GM19372 (cell line): ENCODE measurements at regions not wholly inside any gene's neighbourhood (a gene's known extent, or its start where the extent isn't known, plus 50 kb on each side); places are given as distances from the start of the nearest gene placed in this dataset.

Experiments used
- ATAC-seq: cut with Tn5 transposase; IDR thresholded peaks from one replicate; pipeline ENCODE4 v1.9.1; 2021; ENCODE audit warnings: mild to moderate bottlenecking, low read depth, moderate library complexity; ENCODE audit not compliant: unreplicated experiment

DNA sequence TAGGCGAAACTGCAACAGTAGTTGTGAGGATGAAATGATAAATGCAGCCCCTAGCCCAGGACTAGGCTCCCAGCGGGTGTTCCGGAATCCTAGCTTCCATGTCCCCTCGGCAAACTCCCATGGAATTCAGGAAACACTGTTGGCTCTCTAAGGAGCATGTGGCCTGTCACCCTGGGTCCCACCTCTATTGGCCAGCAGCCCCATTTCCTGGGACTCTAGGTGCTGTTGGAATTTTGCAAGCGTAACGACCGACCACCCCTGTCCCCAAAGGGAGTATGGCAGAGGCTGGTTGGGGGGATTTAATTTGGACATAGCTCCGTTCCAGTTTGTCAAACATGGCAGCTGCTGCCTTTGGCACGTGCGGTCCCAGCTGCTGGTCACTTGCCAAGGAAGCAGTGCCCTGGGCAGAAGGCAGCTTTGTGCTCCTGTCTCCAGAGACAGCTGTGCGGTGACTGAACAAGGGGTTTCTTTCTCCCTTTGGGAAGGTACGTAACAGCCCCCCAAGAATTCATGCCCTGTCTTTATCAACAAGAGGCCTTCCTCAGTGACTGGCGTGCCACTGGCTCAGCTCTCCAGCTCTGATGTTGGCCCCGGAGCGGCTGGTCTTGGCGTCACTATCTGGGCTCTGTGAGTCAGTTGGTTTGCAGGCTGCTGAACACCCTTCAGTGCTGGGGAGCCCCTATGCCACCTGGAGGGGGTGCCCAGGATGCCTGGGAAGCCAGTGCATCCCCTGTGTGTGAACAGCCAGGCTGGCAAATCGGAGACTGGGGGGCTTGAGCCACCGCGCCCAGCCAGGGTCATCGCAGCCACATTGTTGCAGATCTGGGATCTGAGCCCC, 235.2 kb upstream of the TNRC6C start:
- ATAC-seq, result no peak

DNA sequence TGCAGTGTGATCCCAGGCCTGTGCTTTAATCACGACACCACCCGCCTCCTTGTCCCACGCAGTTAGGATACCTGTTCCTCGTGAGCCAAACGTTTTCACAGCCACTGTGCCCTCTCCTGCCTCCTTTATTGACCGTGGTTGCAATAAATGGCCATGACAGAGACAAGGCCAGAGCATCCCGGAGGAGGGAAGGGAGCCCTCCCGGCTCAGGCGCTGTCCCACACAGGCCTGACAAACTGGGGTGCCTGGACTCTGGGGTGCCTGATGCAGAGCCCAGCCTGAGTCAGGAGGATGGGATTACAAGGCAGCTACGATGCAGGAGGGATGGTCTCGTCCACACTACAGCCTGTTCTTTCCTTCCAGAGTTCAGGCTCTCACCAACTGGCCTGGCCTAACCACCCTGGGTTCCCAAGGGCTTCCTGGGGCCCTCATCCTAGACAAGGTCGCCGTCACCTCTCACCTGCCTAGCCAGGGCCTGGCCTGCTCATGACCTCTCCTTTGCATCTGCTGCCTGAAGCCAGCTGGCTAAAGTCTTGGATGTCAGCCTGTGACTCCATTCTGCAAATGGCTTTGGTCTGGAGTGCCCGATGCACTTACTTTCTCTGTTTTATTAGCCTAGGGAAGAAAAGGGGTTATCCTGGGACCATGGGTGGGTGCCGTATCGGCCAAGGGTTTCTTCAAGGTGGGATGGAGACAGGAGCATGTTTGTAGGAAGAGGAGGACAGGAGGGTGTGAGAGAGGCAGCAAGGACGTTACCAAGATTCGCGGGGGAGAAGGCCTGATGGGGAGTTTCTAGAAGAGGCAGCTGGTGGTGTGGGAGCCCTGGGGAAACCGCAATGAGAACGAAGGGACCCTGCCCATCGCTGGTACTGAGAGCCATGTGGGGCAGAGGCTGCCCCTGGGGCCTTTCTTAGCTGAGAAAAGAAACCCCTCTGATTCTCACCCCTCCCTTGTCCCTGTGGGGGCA, 234.3 kb upstream of the TNRC6C start:
- no peak for ATAC-seq

DNA sequence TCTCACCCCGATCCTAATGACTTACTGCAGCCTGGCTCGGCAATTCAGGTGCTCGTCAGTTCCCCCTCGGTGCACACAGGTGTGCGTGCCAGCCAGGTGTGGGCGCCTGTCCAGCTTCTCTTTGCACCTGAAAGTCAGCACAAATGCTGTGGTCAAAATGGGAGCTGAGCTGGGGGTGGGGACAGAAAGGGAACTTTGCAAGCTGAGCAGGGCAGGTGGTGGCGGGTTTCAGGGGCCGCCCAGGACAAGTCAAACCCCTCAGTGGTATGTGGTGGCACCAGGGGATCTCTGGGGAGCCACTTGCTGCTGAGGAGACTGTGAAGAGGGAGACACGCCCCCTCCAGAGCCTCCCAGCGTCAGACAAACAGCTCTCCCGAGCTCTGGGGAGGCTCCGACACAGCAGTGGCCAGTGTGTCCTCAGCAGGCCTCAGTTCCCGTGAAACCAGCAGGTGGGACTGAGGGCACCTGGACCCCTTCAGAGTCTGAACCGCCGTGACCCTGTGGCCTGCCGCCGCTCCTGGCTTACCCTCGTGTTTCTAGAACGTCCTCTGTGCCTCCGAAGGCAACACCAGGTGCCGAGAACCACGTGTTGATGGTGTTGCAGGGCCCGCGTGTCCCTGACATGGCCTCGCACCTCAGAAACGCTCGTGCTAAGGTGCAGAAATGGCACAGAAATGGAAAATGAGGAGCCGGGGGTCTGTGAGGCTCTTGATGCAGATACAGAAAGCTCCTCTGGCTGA, 233.5 kb upstream of the TNRC6C start:
- no peak for ATAC-seq

DNA sequence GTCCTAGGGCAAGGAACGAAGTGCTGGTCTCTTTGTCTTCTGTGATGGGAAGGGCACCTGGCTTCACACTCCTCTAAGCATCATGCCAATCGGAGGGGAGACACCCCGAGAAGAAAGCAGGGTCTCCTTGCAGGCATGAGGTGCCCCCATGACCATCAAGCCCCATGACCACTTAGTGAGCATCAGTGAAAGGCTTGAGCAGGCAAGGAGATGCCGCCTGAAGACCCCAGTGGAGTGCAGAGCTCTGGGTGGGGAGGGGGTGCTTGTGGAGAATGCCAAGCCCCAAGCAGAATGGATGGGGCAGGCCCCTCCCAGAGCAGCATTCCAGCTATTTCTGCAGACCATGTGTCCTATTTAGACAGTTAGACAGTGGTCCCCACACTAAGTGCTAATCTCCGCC, 232.7 kb upstream of the TNRC6C start:
- no peak for ATAC-seq

DNA sequence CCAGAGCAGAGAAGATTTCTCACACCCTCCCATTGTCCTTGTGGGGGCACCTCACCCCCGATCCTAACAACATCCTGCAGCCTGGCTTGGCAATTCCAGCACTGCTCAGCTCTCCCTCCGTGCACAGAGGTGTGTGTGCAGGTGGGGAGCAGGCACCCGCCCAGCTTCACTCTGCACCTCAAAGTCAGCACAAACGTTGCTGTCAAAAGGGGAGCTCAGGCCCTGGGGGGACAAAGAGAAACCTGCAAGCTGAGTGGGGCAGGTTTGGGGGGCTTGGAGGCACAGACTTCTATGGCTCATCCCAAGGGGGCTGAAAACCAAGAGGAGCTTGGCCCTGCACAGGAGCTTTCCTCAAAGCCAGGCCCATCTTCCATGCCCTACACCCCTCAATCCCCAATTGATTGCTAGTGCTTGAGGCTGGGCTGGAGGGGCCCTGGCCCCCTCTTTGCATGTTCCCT, 231.9 kb upstream of the TNRC6C start:
- ATAC-seq, result no peak

DNA sequence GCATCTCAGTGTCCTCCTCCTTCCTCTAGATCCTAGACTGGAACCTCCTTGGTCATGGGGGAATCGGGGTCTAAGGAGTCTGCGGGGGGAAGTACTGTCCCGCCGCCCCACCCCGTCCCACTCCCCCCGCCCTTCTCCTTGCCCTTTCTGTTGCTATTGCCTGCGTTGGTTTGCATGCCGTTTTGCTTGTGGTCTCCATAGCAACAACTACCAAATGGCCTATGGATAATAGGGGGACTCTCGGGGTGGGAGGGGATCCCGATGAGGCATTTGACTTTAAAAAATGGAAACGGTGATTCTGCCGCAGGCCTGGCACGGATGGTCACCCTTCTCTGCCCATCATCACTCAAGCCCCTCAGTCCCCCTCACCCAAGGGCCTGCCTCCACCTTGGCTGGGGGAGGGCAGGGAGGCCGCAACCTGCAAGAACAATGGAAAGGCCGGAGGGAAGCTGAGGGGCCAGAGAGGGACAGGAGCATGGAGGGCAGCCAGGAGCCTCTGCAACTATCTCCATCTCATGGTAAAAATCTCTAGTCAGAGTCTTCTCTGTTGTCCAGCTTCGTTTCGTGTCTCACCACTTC, 231.4 kb upstream of the TNRC6C start:
- no peak for ATAC-seq

DNA sequence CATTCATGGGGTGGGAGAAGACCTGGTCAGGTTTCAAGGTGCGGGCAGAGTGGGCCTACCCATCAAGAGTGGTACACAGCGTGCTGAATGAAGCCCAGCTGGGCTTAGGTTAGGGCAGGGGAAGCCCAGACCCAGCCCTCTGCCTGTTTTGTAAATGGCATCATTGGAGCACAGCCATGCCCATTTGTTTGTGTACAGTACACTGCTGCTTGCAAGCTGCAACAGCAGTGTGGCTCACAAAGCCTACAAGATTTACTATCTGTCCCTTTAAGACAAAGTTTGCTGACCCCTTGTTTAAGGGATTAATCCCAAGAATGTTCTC, 230.1 kb upstream of the TNRC6C start:
- no peak for ATAC-seq

DNA sequence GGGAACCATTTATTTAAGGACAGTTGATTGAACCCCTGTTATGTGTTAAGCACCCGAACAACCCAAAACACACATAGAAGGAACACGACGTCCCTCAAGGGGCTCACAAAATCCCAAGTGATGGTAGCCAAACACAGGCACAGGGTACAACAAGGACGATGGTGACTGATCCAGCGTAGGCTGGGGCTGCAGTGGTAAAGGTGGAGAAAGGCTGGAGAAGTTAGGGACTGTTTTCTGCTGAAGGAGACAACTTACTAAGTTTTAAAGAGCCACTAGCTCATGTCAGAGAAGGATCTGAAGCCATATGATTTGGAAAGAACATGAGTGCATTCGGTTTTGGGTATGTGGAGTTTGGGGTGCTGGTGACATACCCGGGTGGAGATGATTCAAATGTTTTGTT, 229.6 kb upstream of the TNRC6C start:
- ATAC-seq, result no peak

DNA sequence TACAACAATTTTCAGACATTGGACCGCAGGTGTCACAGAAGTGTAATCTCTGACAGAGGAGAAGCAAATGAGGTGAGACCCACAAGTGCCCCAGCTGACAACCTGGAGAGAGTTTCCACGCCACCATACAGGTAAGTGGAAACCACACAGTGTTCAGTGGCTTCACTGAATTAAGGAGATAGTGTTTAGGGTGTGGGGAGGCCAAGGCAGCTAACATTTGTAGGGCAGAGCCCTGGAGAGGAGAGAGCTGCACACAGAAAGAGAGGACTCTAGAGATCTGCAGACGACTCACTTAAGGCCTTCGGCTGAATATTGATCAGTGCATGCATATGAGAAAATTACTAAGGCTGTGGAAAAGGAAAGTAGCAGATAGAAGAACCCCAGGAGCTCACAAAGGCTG, 228.9 kb upstream of the TNRC6C start:
- ATAC-seq, result no peak

DNA sequence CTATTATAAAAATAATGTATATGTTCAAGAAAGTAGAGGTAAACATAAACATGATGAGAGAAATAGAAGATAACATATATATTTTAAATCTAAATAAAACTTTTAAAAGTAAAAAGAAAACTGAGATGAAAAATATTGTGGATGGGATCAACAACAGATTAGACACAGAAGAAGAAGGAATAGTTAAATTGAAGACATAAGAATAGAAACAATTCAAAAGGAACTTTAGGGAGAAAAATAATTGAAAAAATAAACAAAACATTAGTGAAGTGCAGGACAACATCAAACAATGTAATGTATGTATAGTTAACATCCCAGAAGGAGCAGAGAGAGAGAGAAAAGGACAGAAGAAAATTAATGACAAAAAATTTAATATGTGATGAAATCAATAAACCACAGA, 228.1 kb upstream of the TNRC6C start:
- no peak for ATAC-seq

DNA sequence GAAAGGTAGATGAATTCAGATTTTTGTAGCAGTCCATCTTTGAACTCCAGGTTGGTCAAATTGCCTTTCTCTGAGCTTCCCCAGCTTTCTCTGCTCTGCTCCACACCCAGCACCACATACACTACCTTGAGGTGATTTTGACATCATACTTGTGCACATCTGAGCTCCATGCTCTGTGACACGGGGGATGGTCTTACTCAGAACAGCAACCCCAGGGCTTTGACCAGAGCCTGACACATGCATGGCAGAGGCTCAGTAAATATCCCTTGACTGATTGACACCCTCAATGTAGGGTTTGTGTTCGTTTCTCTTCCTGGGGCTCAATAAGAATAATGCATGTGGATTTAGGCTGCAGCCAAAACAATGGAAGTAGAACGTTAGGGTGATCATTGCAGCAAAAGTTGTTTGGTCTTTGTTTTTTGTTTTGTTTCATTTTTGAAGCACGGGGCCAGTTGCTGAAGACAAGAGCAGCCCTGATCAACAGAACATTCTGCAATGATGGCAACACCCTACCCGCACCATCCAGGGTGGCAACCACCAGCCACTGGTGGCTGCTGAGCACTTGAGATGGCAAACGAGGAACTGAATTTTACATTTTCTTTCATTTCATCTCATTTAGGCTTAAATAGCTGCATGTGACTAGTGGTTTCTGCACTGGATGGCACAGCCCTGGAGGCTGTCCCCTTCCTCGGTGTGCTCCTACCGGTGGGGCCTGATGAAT, 224.8 kb upstream of the TNRC6C start:
- ATAC-seq, result no peak

DNA sequence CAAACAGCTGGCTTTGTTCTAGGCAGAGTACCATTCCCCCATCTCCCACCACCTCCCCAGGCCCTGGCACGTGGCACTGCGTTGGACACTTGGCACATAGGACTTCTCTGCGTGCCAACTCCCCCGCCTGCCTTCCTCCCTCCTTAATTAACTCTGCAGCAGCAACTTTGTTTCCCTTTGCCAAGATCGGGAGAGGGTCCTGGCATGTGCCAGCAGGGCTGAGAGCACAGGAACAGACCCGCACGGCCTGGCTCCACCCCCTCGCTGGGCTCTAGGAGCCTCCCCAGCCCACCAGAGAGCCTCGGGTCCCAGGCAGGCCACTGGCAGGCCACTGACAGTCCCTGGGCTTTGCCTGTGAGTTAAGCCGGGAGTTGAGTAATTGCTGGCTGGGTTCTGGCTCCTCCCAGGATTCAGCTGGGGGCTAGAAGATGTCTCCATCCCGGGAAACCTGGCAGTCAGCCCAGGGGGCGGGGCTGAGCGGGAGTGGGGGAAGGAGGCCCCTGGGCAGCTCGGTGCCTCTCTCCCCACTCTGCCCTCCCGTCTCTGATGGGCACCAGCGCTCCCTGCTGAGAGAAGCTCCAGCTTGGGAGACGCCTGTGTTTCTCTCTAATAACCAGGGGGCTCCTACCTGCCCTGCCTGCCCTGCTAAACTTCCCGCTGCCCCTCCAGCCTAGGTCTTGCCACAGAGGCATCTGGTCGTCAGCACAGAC, 224.0 kb upstream of the TNRC6C start:
- no peak for ATAC-seq

DNA sequence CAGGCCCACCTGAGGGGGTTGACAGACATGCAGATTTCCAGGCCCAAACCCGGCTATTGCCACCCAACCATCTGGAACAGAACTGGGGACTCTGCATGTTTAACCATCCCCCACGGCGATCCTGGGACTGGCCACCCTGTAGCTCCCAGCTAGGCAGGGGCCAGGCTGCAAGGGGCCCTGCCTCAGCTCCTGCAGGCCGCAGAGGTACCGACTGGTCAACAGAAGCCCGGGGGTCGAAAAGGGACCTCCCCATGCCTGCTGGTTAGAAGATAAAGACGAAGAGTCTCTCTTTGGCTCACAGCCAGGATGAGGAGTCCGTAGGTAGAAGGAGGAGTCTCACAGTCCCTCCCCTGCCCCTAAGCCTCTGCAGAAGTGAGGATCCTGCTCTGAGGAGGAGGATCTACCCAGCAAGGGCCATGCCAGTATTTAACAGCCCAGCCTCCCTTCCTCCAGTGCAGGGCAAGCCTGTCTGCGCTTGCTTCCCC, 223.4 kb upstream of the TNRC6C start:
- no peak for ATAC-seq

DNA sequence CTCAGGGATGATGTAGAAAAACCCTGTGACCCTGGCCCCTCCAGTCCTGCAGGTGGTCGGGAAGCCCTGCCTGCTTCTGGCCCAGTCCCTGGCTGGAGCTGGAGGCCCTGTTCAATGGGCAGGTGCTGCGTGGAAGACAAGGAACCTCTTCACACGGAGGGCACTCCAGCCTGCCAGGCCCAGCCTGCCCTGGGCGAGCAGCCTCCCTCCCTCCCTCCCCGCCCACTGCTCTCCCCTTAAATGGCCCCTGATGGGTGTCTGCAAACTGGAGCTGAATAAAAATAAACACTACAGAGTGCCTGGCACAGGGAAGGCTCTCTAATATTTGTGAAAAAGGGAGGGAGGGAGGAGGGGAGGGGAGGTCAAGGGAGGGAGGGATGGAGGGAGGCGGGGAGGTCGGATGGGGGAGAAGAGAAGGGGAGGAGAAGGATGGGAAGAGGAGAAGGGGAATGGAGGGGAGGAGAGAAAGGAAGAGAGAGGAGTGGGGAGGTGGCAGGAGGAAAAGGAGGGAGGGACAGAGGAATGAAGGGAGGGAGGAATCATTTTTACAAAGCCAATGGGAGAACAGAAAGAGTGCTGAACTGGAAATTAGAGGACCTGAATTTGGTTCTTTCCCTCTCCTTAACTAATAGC, 222.8 kb upstream of the TNRC6C start:
- ATAC-seq, result no peak

DNA sequence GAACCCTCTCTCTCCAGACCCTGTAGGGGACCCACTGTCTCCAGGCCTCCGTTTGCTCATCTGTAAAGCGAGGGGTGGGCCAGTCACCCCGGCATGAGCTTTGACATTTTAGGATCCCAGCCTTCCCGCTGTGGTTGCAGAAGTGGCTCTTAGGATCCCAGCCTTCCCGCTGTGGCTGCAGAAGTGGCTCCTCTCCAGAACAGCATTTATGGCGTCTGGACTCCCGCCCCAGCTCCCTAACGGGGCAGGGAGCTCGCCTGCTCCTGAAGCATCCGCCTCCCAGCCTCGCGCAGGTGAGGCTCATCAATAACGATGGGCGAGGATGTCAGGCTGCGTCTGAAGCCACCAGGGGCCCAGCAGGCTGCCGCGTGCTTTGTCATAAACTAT, 222.3 kb upstream of the TNRC6C start:
- ATAC-seq, result no peak

DNA sequence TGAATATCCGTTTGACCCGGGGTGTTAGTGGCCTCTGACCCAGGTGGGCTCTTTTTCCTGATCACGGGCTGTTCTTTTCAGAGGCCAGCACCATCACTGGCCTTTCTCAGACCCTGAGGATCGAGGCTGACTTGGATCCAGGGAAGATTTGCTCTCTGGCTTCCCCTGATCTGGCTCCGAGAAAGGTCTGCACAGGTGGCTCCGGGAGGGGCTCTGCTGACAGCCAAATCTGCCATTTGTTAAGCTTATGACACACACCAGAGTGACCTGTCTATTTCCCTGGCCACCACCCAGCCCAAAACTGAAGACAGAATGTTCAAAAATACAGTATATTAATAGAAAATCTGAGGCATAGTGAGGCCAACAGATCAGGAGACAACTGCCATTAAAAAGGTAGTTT, 221.8 kb upstream of the TNRC6C start:
- ATAC-seq, result no peak

DNA sequence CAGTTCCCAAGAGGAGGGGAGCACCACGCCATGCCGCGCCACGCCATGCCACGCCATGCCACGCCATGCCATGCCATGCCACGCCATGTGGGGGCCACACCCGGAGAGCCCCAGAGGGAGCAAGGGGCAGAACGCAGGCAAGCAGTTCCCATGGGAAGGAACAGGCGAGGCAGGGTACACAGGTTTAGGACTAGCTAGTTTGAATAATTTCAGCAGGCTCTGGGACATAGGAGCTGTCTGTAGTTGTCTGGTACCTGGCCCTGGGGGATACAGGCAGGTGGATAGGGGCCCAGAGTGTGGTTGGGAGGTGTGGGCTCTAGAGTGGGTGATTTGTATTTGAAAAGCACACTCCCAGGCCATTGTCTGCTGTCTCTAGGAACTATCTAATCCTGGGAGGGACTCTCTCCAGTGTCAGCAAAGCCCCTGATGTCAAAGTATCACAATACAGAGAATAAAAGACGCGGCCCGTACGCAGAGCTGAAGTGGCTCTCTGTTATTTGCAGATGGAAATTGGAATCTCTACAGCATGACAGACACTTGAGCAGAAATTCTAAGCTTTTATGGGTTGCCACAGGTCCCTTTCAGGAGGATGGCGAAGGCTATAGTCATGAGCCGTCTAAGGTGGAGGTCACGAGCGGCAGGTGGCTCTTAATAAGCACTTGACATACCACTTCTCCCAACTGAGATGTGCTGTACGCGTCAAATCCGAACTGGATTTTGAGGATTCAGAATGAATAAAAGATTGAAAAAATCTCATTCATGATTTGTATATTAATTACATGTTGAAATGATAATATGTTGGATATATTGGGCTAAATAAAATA, 220.8 kb upstream of the TNRC6C start:
- ATAC-seq, result no peak
